Loucy (cell line): ENCODE measurements at regions not wholly inside any gene's neighbourhood (a gene's known extent, or its start where the extent isn't known, plus 50 kb on each side); places are given as distances from the start of the nearest gene placed in this dataset.

Source experiments
- H2AFZ ChIP-seq: fragments of 200-600 bp; sonication (generic); 2 replicates; pipeline ENCODE4 v1.6.0; 2016; ENCODE audit warnings: antibody characterized with exemption, mild to moderate bottlenecking, low read length, moderate library complexity
- H3F3A ChIP-seq: fragments of 200-600 bp; 2 replicates; pipeline ENCODE4 v1.6.0; 2016; ENCODE audit warnings: antibody characterized with exemption, low read depth, mild to moderate bottlenecking
- H3K27me3 ChIP-seq: fragments of 200-600 bp; sonication (generic); 2 replicates; pipeline ENCODE4 v1.6.1; 2014; ENCODE audit warnings: low read length, mild to moderate bottlenecking; ENCODE audit not compliant: insufficient read depth, poor library complexity, severe bottlenecking
- H3K36me3 ChIP-seq: fragments of 200-600 bp; sonication (generic); 2 replicates; pipeline ENCODE4 v1.6.1; 2016; ENCODE audit warnings: low read length; ENCODE audit not compliant: insufficient read depth
- H3K4me1 ChIP-seq: fragments of 200-600 bp; sonication (generic); 2 replicates; pipeline ENCODE4 v1.5.1; 2014; ENCODE audit warnings: low read length, mild to moderate bottlenecking; ENCODE audit not compliant: insufficient read depth, poor library complexity, severe bottlenecking
- H3K4me2 ChIP-seq: fragments of 200-600 bp; sonication (generic); 2 replicates; pipeline ENCODE4 v1.6.0; 2014; ENCODE audit warnings: antibody characterized with exemption, low read length, low read depth, mild to moderate bottlenecking; ENCODE audit not compliant: poor library complexity, severe bottlenecking
- H3K4me3 ChIP-seq: fragments of 200-600 bp; sonication (generic); 2 replicates; pipeline ENCODE4 v1.5.1; 2014; ENCODE audit warnings: low read length, mild to moderate bottlenecking, mixed read lengths; ENCODE audit not compliant: poor library complexity, severe bottlenecking
- H3K79me2 ChIP-seq: fragments of 200-600 bp; sonication (generic); 2 replicates; pipeline ENCODE4 v1.6.1; 2014; ENCODE audit warnings: low read length; ENCODE audit not compliant: insufficient read depth
- H3K9ac ChIP-seq: fragments of 200-600 bp; sonication (generic); 2 replicates; pipeline ENCODE4 v1.6.0; 2014; ENCODE audit warnings: mild to moderate bottlenecking, low read depth, low read length, moderate library complexity; ENCODE audit not compliant: poor library complexity, severe bottlenecking
- H3K9me2 ChIP-seq: fragments of 200-600 bp; sonication (generic); replicated peaks from 2 replicates; pipeline ENCODE4 v1.6.1; 2016; ENCODE audit warnings: low read depth, low read length, mixed read lengths
- H3K9me3 ChIP-seq: fragments of 200-600 bp; sonication (generic); 2 replicates; pipeline ENCODE4 v1.6.1; 2014; ENCODE audit warnings: mild to moderate bottlenecking, antibody characterized with exemption, low read length, low read depth; ENCODE audit not compliant: insufficient read depth
- H4K20me1 ChIP-seq: fragments of 200-600 bp; sonication (generic); 2 replicates; pipeline ENCODE4 v1.6.0; 2014; ENCODE audit warnings: antibody characterized with exemption, low read length, mild to moderate bottlenecking; ENCODE audit not compliant: insufficient read depth, poor library complexity, severe bottlenecking
- CTCF ChIP-seq: fragments of 200-600 bp; sonication (generic); conservative IDR thresholded peaks from 2 replicates; pipeline ENCODE4 v1.5.1; 2014; ENCODE audit warnings: mild to moderate bottlenecking, antibody characterized with exemption, low read length
- EZH2phosphoT487 ChIP-seq: fragments of 200-600 bp; IDR thresholded peaks from 2 replicates; pipeline ENCODE4 v1.6.1; 2018; ENCODE audit warnings: antibody characterized with exemption, mild to moderate bottlenecking, moderate library complexity, borderline replicate concordance

- H3K4me3 ChIP-seq = no peak overlapping the region
- TF ChIP-seq EZH2phosphoT487 = no peak
- TF ChIP-seq CTCF = no peak
- H3K79me2 ChIP-seq = no peaks in the 10 kb centered on the region
- no peaks in the 10 kb centered on the region for H3K9me2 ChIP-seq
- no peaks in the 10 kb centered on the region for H3K9me3 ChIP-seq
- no peaks in the 10 kb centered on the region for H3F3A ChIP-seq
- no peak overlapping the region for H3K4me2 ChIP-seq
- H4K20me1 ChIP-seq = no peaks in the 10 kb centered on the region
- H2AFZ ChIP-seq = no peak overlapping the region
- no peaks in the 10 kb centered on the region for H3K36me3 ChIP-seq
- H3K4me1 ChIP-seq = no peaks in the 10 kb centered on the region
- H3K9ac ChIP-seq = no peak overlapping the region
- no peaks in the 10 kb centered on the region for H3K27me3 ChIP-seq
Observed at GRCh38 chr2:184302506-184302905, 295.8 kb upstream of the ZNF804A start.

GRCh38 chr2:184304006-184304405, 294.3 kb upstream of the ZNF804A start:
- no peak overlapping the region for H3K4me2 ChIP-seq
- no peaks in the 10 kb centered on the region for H3K27me3 ChIP-seq
- no peaks in the 10 kb centered on the region for H3F3A ChIP-seq
- no peaks in the 10 kb centered on the region for H3K9me3 ChIP-seq
- H3K79me2 ChIP-seq = no peaks in the 10 kb centered on the region
- no peaks in the 10 kb centered on the region for H4K20me1 ChIP-seq
- no peaks in the 10 kb centered on the region for H3K4me1 ChIP-seq
- TF ChIP-seq CTCF (no peak), EZH2phosphoT487 (no peak)
- H3K4me3 ChIP-seq = no peak overlapping the region
- H2AFZ ChIP-seq = no peak overlapping the region
- H3K36me3 ChIP-seq = no peaks in the 10 kb centered on the region
- no peaks in the 10 kb centered on the region for H3K9me2 ChIP-seq
- H3K9ac ChIP-seq = no peak overlapping the region

GRCh38 chr2:184305105-184305504, 293.2 kb upstream of the ZNF804A start:
- TF ChIP-seq CTCF (no peak), EZH2phosphoT487 (no peak)
- no peak overlapping the region for H2AFZ ChIP-seq
- H3K27me3 ChIP-seq = no peaks in the 10 kb centered on the region
- no peaks in the 10 kb centered on the region for H4K20me1 ChIP-seq
- no peak overlapping the region for H3K9ac ChIP-seq
- H3K4me3 ChIP-seq = no peak overlapping the region
- H3F3A ChIP-seq = no peaks in the 10 kb centered on the region
- no peaks in the 10 kb centered on the region for H3K36me3 ChIP-seq
- no peak overlapping the region for H3K4me2 ChIP-seq
- no peaks in the 10 kb centered on the region for H3K4me1 ChIP-seq
- H3K79me2 ChIP-seq = no peaks in the 10 kb centered on the region
- H3K9me3 ChIP-seq = no peaks in the 10 kb centered on the region
- no peaks in the 10 kb centered on the region for H3K9me2 ChIP-seq
